ENCODE measurements at regions not wholly inside any gene's neighbourhood (a gene's known extent, or its start where the extent isn't known, plus 50 kb on each side); places are given as distances from the start of the nearest gene placed in this dataset.

GRCh38 chr4:181761156-181761555, 482.0 kb upstream of the TENM3 start:
- no peak for TF ChIP-seq CTCF (IDR thresholded peaks at IDR 0.05)

GRCh38 chr4:181766061-181766548, 477.1 kb upstream of the TENM3 start:
- Histone ChIP-seq H3K4me3 (no peak overlapping the region), H3K36me3 (no peaks in the 10 kb centered on the region), H3K9me3 (no peaks in the 10 kb centered on the region), H3K27ac (no peak overlapping the region), H3K27me3 (no peaks in the 10 kb centered on the region), H3K4me1 (no peaks in the 10 kb centered on the region)
- DNase-seq (no peak), ATAC-seq (no peak)
- intact Hi-C loops (cut with DNase I) = no loop called here
- no peak for TF ChIP-seq CTCF (IDR thresholded peaks at IDR 0.05)

More at GRCh38 chr4:181761156-181761555, 482.0 kb upstream of the TENM3 start:
- intact Hi-C loops (cut with DNase I) = no loop called here
- no peak overlapping the region for H3K27ac ChIP-seq
- no peaks in the 10 kb centered on the region for H3K9me3 ChIP-seq
- no peaks in the 10 kb centered on the region for H3K36me3 ChIP-seq
- no peaks in the 10 kb centered on the region for H3K27me3 ChIP-seq
- ATAC-seq = no peak
- no peak for DNase-seq
- H3K4me3 ChIP-seq = no peak overlapping the region
- no peaks in the 10 kb centered on the region for H3K4me1 ChIP-seq

- Histone ChIP-seq H3K27me3 (no peaks in the 10 kb centered on the region), H3K36me3 (no peaks in the 10 kb centered on the region), H3K4me1 (no peaks in the 10 kb centered on the region), H3K27ac (no peak overlapping the region), H3K9me3 (peaks cover 0 to 3% of the 10 kb centered on the region in 2 donors), H3K4me3 (no peak overlapping the region)
- DNase-seq = no peak
- TF ChIP-seq CTCF (IDR thresholded peaks at IDR 0.05) = no peak
- intact Hi-C loops (cut with DNase I) = no loop called here
- no peak for ATAC-seq
Measured at GRCh38 chr4:181770971-181771370, 472.2 kb upstream of the TENM3 start.

- H3K9me3 ChIP-seq = peaks cover 0 to 3% of the 10 kb centered on the region in 2 donors
- no peaks in the 10 kb centered on the region for H3K36me3 ChIP-seq
- no peak overlapping the region for H3K27ac ChIP-seq
- intact Hi-C loops (cut with DNase I) = no loop called here
- no peak for TF ChIP-seq CTCF (IDR thresholded peaks at IDR 0.05)
- no peaks in the 10 kb centered on the region for H3K27me3 ChIP-seq
- H3K4me3 ChIP-seq = no peak overlapping the region
- ATAC-seq (no peak), DNase-seq (no peak)
- H3K4me1 ChIP-seq = no peaks in the 10 kb centered on the region
Measured at GRCh38 chr4:181775298-181775697, 467.9 kb upstream of the TENM3 start.

GRCh38 chr4:181776264-181777054, 466.7 kb upstream of the TENM3 start:
- ATAC-seq (no peak), DNase-seq (no peak)
- H3K4me3 ChIP-seq = no peak overlapping the region
- H3K9me3 ChIP-seq = peaks cover 0 to 9% of the 10 kb centered on the region in 2 donors
- H3K27ac ChIP-seq = no peak overlapping the region
- no peak for TF ChIP-seq CTCF (IDR thresholded peaks at IDR 0.05)
- H3K36me3 ChIP-seq = no peaks in the 10 kb centered on the region
- H3K27me3 ChIP-seq = no peaks in the 10 kb centered on the region
- no peaks in the 10 kb centered on the region for H3K4me1 ChIP-seq
- intact Hi-C loops (cut with DNase I) = no loop called here
